B cell (primary cell): ENCODE measurements at regions not wholly inside any gene's neighbourhood (a gene's known extent, or its start where the extent isn't known, plus 50 kb on each side); places are given as distances from the start of the nearest gene placed in this dataset.
A peak's percentile ranks its signal among the peaks of the same experiment; 100 is the strongest.

ENCODE experiments used
- ATAC-seq: fragments of 200-7000 bp; cut with Tn5 transposase; one replicate; pipeline ENCODE4 v1.10.0; 2021; ENCODE audit warnings: low read depth, mild to moderate bottlenecking, moderate number of reproducible peaks, moderate library complexity
- CTCF ChIA-PET: fragments of 350-600 bp; sonication (Branson Sonifier 250); formaldehyde crosslinking; loops from one replicate; lab custom pipeline; 2021; ENCODE audit warnings: antibody characterized with exemption, inconsistent platforms; lab: Charles Lee
- POLR2A ChIA-PET: fragments of 350-600 bp; sonication (Branson Sonifier 250); formaldehyde crosslinking; loops from one replicate; lab custom pipeline; 2021; ENCODE audit warnings: antibody characterized with exemption; lab: Charles Lee
- DNase-seq: peaks from one replicate; pipeline ENCODE4 v3.0.0; 2013
- H2AFZ ChIP-seq: 2 replicates; pipeline ENCODE4 v1.6.1; 2012; ENCODE audit warnings: mild to moderate bottlenecking, low read depth, low read length; ENCODE audit not compliant: insufficient read depth, poor library complexity, severe bottlenecking
- H3K27ac ChIP-seq, 2 donors: 1 replicate in 1 of 2; 2 replicates in 1 of 2; pipeline ENCODE4 v1.5.1; 2012 to 2013; ENCODE audit warnings: low read length in 2 of 2, mild to moderate bottlenecking in 2 of 2, moderate library complexity in 1 of 2
- H3K27me3 ChIP-seq, 4 experiments: fragments of 200-600 bp in 1 of 4; sonication (generic) in 1 of 4; replicated peaks in 1 of 4; 1 replicate in 2 of 4; 2 replicates in 2 of 4; pipeline versions ENCODE4 v1.6.1 to v1.7.0; 2013 to 2016; ENCODE audit warnings: low read length in 3 of 4, mild to moderate bottlenecking in 2 of 4, mixed read lengths in 1 of 4, moderate library complexity in 1 of 4; ENCODE audit not compliant: insufficient read depth in 4 of 4, control insufficient read depth in 3 of 4; ENCODE audit errors: control extremely low read depth in 1 of 4
- H3K36me3 ChIP-seq, 2 experiments: replicated peaks in 1 of 2; 1 replicate in 1 of 2; 2 replicates in 1 of 2; pipeline versions ENCODE4 v1.6.1 to v1.7.1; 2013; ENCODE audit warnings: low read length in 1 of 2; ENCODE audit not compliant: insufficient read depth in 2 of 2, control insufficient read depth in 1 of 2; ENCODE audit errors: control extremely low read depth in 1 of 2, extremely low read depth in 1 of 2
- H3K4me1 ChIP-seq, 2 donors: fragments of 200-600 bp in 1 of 2; sonication (generic) in 1 of 2; 1 replicate in 1 of 2; 2 replicates in 1 of 2; pipeline versions ENCODE4 v1.5.1 to v1.6.1; 2013 to 2017; ENCODE audit warnings: low read length in 2 of 2; ENCODE audit not compliant: control insufficient read depth in 2 of 2, insufficient read depth in 2 of 2
- H3K4me2 ChIP-seq: replicated peaks from 2 replicates; pipeline ENCODE3; 2012; ENCODE audit warnings: mild to moderate bottlenecking, low read depth, low read length; ENCODE audit not compliant: poor library complexity, severe bottlenecking
- H3K4me3 ChIP-seq, 5 experiments: fragments of 200-600 bp in 1 of 5; sonication (generic) in 1 of 5; 1 replicate in 3 of 5; 2 replicates in 2 of 5; pipeline versions ENCODE4 v1.5.1 to v1.7.0; 2011 to 2016; ENCODE audit warnings: low read length in 4 of 5, mild to moderate bottlenecking in 4 of 5, low read depth in 2 of 5, control low read depth in 1 of 5, moderate library complexity in 1 of 5; ENCODE audit not compliant: insufficient read depth in 1 of 5; ENCODE audit errors: control extremely low read depth in 1 of 5, extremely low read depth in 1 of 5
- H3K79me2 ChIP-seq: fragments of 200-600 bp; sonication (generic); one replicate; pipeline ENCODE4 v1.6.0; 2016; ENCODE audit warnings: low read length; ENCODE audit not compliant: control insufficient read depth, insufficient read depth
- H3K9ac ChIP-seq: fragments of 200-600 bp; sonication (generic); 2 replicates; pipeline ENCODE4 v1.6.1; 2017; ENCODE audit warnings: mild to moderate bottlenecking, low read length, moderate library complexity
- H3K9me3 ChIP-seq, 3 donors: one replicate each; pipeline versions ENCODE4 v1.6.1 to v1.7.1; 2013; ENCODE audit warnings: low read length in 2 of 3; ENCODE audit not compliant: control insufficient read depth in 2 of 3, insufficient read depth in 1 of 3; ENCODE audit errors: control extremely low read depth in 1 of 3
- H4K20me1 ChIP-seq: 2 replicates; pipeline ENCODE4 v1.6.0; 2012; ENCODE audit warnings: mild to moderate bottlenecking, low read length; ENCODE audit not compliant: insufficient read depth, control insufficient read depth, poor library complexity, severe bottlenecking
- H3K27ac Mint-ChIP-seq: one replicate; pipeline ENCODE4 v1.8.0; 2021; ENCODE audit warnings: mixed read lengths
- H3K27me3 Mint-ChIP-seq: one replicate; pipeline ENCODE4 v1.8.0; 2021; ENCODE audit warnings: mixed read lengths
- H3K4me1 Mint-ChIP-seq: one replicate; pipeline ENCODE4 v1.8.0; 2021; ENCODE audit warnings: mixed read lengths
- H3K4me3 Mint-ChIP-seq: one replicate; pipeline ENCODE4 v1.8.0; 2021; ENCODE audit warnings: mixed read lengths
- H3K9me3 Mint-ChIP-seq: one replicate; pipeline ENCODE4 v1.8.0; 2022; ENCODE audit warnings: mixed read lengths; ENCODE audit not compliant: insufficient read depth
- EZH2 ChIP-seq: IDR thresholded peaks from 2 replicates; pipeline ENCODE4 v1.6.1; 2012; ENCODE audit warnings: borderline replicate concordance, low read depth, mild to moderate bottlenecking, moderate library complexity, low read length; ENCODE audit not compliant: insufficient read depth, poor library complexity, severe bottlenecking
- WGBS: methylation state at CpG from one replicate; pipeline ENCODE4 v1.1.5; 2013; ENCODE audit warnings: missing lambda C conversion rate; ENCODE audit not compliant: insufficient coverage; 5-methylcytosine and 5-hydroxymethylcytosine counted together
- intact Hi-C: fragments of 100-400 bp; cut with micrococcal nuclease; formaldehyde crosslinking; loops from one replicate; pipeline ENCODE4 v1.10.0; 2022
- TF ChIP-seq, protein P1 (sequence below): fragments of 200-600 bp; IDR thresholded peaks from one replicate; pipeline ENCODE4 v1.8.0; 2022; ENCODE audit warnings: antibody characterized with exemption, mild to moderate bottlenecking

DNA sequence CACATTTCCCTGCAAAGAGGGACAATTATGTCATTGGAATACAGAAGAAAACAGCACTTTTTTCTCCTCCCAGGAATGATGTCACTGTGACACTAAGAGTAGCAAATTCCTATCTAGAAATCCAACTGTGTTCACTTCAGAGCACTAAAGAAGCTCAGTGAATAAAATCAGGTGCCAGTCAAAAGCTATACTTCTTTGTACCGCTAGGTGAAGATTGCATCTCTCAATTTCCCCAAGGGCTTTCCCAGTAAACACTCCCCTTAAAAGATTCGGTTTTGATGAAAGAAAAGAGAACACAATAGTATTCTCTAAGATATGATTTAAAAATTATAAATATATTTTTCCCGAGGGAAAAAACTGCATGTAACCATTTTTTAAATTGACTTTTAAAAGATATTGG, 104.7 kb upstream of the MID1 start:
- Histone ChIP-seq H3K4me1 (no peaks in the 10 kb centered on the region), H2AFZ (no peak overlapping the region), H4K20me1 (no peaks in the 10 kb centered on the region), H3K79me2 (no peaks in the 10 kb centered on the region), H3K4me2 (no peak overlapping the region), H3K27ac (no peak overlapping the region), H3K36me3 (no peaks in the 10 kb centered on the region), H3K9ac (no peak overlapping the region), H3K9me3 (no peaks in the 10 kb centered on the region), H3K27me3 (peaks cover 0 to 6% (median 0%) of the 10 kb centered on the region in 4 experiments), H3K4me3 (no peak overlapping the region)
- DNase-seq (no peak), ATAC-seq (no peak)
- no peak for TF ChIP-seq EZH2
- TF ChIP-seq, protein P1, sequence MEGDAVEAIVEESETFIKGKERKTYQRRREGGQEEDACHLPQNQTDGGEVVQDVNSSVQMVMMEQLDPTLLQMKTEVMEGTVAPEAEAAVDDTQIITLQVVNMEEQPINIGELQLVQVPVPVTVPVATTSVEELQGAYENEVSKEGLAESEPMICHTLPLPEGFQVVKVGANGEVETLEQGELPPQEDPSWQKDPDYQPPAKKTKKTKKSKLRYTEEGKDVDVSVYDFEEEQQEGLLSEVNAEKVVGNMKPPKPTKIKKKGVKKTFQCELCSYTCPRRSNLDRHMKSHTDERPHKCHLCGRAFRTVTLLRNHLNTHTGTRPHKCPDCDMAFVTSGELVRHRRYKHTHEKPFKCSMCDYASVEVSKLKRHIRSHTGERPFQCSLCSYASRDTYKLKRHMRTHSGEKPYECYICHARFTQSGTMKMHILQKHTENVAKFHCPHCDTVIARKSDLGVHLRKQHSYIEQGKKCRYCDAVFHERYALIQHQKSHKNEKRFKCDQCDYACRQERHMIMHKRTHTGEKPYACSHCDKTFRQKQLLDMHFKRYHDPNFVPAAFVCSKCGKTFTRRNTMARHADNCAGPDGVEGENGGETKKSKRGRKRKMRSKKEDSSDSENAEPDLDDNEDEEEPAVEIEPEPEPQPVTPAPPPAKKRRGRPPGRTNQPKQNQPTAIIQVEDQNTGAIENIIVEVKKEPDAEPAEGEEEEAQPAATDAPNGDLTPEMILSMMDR: peak; percentile 20
- Mint-ChIP-seq H3K4me3 (no peak overlapping the region), H3K27me3 (no peaks in the 10 kb centered on the region), H3K27ac (no peak overlapping the region), H3K4me1 (no peaks in the 10 kb centered on the region), H3K9me3 (no peaks in the 10 kb centered on the region)
- CTCF ChIA-PET: interaction anchor here (0.7 to 6.4 kb wide), 3 partner anchors 9 to 537 kb away, joined by 3 to 130 read pairs (median 3); no protein-coding TSS in a partner anchor
- intact Hi-C loops: loop anchor here (10.0 kb wide), 1 partner anchor 110 kb away; no protein-coding TSS in a partner anchor
- POLR2A ChIA-PET: no interaction called here
- no CpG with 5 or more reads among the region's 3 CpGs for WGBS

DNA sequence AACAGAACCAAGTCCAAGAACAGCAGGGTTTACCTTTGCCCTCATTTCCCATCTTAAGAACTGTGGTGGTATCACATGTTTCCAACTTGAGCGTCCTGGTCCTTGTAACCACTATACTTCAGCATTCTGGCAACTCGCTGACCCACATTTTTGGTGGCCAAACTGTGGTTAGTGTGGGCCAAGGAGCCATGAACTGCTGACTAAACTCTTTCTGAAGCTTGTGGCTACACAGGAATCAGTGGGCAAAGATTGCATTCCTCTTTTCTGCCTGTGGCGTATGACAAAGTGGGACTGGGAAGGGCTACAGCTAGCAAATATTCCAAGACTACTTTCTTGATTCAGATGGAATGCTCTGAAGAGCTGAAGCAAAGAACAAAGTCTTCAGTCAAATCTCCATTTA, 106.3 kb upstream of the MID1 start:
- H3K4me1 Mint-ChIP-seq: no peaks in the 10 kb centered on the region
- Histone ChIP-seq H3K4me1 (no peaks in the 10 kb centered on the region), H4K20me1 (no peaks in the 10 kb centered on the region), H3K4me2 (no peak overlapping the region), H3K9ac (no peak overlapping the region), H3K9me3 (no peaks in the 10 kb centered on the region), H3K27ac (no peak overlapping the region), H3K27me3 (peaks cover 0 to 6% (median 0%) of the 10 kb centered on the region in 4 experiments), H3K79me2 (no peaks in the 10 kb centered on the region), H2AFZ (no peak overlapping the region), H3K36me3 (no peaks in the 10 kb centered on the region), H3K4me3 (no peak overlapping the region)
- intact Hi-C loops: loop anchor here (10.0 kb wide), 1 partner anchor 112 kb away; no protein-coding TSS in a partner anchor
- H3K27me3 Mint-ChIP-seq: no peaks in the 10 kb centered on the region
- no CpG with 5 or more reads among the region's 3 CpGs for WGBS
- no peak overlapping the region for H3K27ac Mint-ChIP-seq
- DNase-seq: no peak
- no peaks in the 10 kb centered on the region for H3K9me3 Mint-ChIP-seq
- no peak for TF ChIP-seq EZH2
- TF ChIP-seq, protein P1: no peak
- no peak overlapping the region for H3K4me3 Mint-ChIP-seq
- ChIA-PET CTCF (interaction anchor here (6.4 kb wide), 1 partner anchor 538 kb away, joined by 130 read pairs; no protein-coding TSS in a partner anchor), POLR2A (no interaction called here)
- no peak for ATAC-seq
